ENCODE measurements at regions not wholly inside any gene's neighbourhood (a gene's known extent, or its start where the extent isn't known, plus 50 kb on each side); places are given as distances from the start of the nearest gene placed in this dataset.

- DNase-seq (ENCODE audit: low spot score) = no peak
- H3K27ac ChIP-seq = no peak overlapping the region
- TF ChIP-seq CTCF (IDR thresholded peaks at IDR 0.05) = no peak
- H3K4me3 ChIP-seq = no peak overlapping the region
Observed at GRCh38 chr18:30870466-30870865, 172.1 kb downstream of the DSC3 start.

GRCh38 chr18:30862900-30863299 lies 179.6 kb downstream of the DSC3 start:
- no peak for TF ChIP-seq CTCF (IDR thresholded peaks at IDR 0.05)
- H3K27ac ChIP-seq = no peak overlapping the region
- no peak overlapping the region for H3K4me3 ChIP-seq
- no peak for DNase-seq (ENCODE audit: low spot score)

GRCh38 chr18:30860741-30861140 lies 181.8 kb downstream of the DSC3 start:
- TF ChIP-seq CTCF (IDR thresholded peaks at IDR 0.05) = no peak
- Histone ChIP-seq H3K27ac (no peak overlapping the region), H3K4me3 (no peak overlapping the region)
- no peak for DNase-seq (ENCODE audit: low spot score)

GRCh38 chr18:30859036-30859435 lies 183.5 kb downstream of the DSC3 start:
- no peak for TF ChIP-seq CTCF (IDR thresholded peaks at IDR 0.05)
- Histone ChIP-seq H3K27ac (no peak overlapping the region), H3K4me3 (no peak overlapping the region)
- DNase-seq (ENCODE audit: low spot score) = no peak

GRCh38 chr18:30858560-30858959 lies 184.0 kb downstream of the DSC3 start:
- Histone ChIP-seq H3K4me3 (no peak overlapping the region), H3K27ac (no peak overlapping the region)
- no peak for TF ChIP-seq CTCF (IDR thresholded peaks at IDR 0.05)
- DNase-seq (ENCODE audit: low spot score) = no peak

GRCh38 chr18:30855762-30856161 lies 186.8 kb downstream of the DSC3 start:
- no peak for DNase-seq (ENCODE audit: low spot score)
- no peak for TF ChIP-seq CTCF (IDR thresholded peaks at IDR 0.05)
- Histone ChIP-seq H3K27ac (no peak overlapping the region), H3K4me3 (no peak overlapping the region)

- TF ChIP-seq CTCF (IDR thresholded peaks at IDR 0.05) = no peak
- no peak for DNase-seq (ENCODE audit: low spot score)
- no peak overlapping the region for H3K4me3 ChIP-seq
- H3K27ac ChIP-seq = no peak overlapping the region
Observed at GRCh38 chr18:30852980-30853379, 189.6 kb downstream of the DSC3 start.
